ENCODE measurements at regions not wholly inside any gene's neighbourhood (a gene's known extent, or its start where the extent isn't known, plus 50 kb on each side); places are given as distances from the start of the nearest gene placed in this dataset.

- ChIA-PET POLR2A (ENCODE audit: partially characterized antibody) (no interaction called here), CTCF (ENCODE audit: partially characterized antibody) (no interaction called here)
- FAIRE-seq (no peak), DNase-seq (ENCODE audit: low read depth in 1 of 2, low spot score in 2 of 2) (no peak)
- Histone ChIP-seq H4K5ac (ENCODE audit: insufficient read length, low read depth, low read length) (no peak overlapping the region), H3K4ac (replicated peaks; ENCODE audit: insufficient read length, low read depth, low read length) (no peak overlapping the region), H3K23me2 (ENCODE audit: low read depth, low read length) (peaks cover 7% of the 10 kb centered on the region; the same call in 1 of the 2 replicates), H3K4me3 (ENCODE audit: extremely low read depth in 1 of 4, insufficient read depth in 2 of 4, low read depth in 3 of 4, low read length in 4 of 4) (no peak overlapping the region), H3K36me3 (ENCODE audit: control insufficient read depth in 2 of 4, insufficient read depth in 4 of 4, low read length in 3 of 4) (no peaks in the 10 kb centered on the region), H3K27me3 (replicated peaks in 1 of 4; ENCODE audit: control insufficient read depth in 3 of 4, extremely low read depth in 1 of 4, insufficient read depth in 3 of 4, low read length in 3 of 4) (no peaks in the 10 kb centered on the region), H4K20me1 (replicated peaks in 1 of 2; ENCODE audit: control insufficient read depth in 1 of 2, insufficient read depth in 2 of 2, low read length in 2 of 2) (peaks cover 0 to 6% of the 10 kb centered on the region in 2 experiments), H2AFZ (ENCODE audit: low read length) (no peak overlapping the region), H3K79me2 (ENCODE audit: control insufficient read depth in 1 of 2, insufficient read depth in 2 of 2, low read length in 2 of 2) (no peaks in the 10 kb centered on the region), H3K27ac (ENCODE audit: low read depth, low read length) (no peak overlapping the region), H3K18ac (ENCODE audit: extremely low read depth, low read length) (no peak overlapping the region), H3K23ac (ENCODE audit: insufficient read length) (no peak overlapping the region), H2BK12ac (ENCODE audit: low read depth, low read length) (no peak overlapping the region), H4K8ac (ENCODE audit: extremely low read depth, insufficient read depth, low read length) (no peak overlapping the region), H3K9ac (replicated peaks in 1 of 4; ENCODE audit: extremely low read depth in 1 of 4, low read depth in 3 of 4, low read length in 3 of 4) (no peak overlapping the region), H2BK120ac (replicated peaks; ENCODE audit: low read depth, low read length) (no peak overlapping the region), H2BK5ac (ENCODE audit: low read depth, low read length) (no peak overlapping the region), H2AK5ac (ENCODE audit: low read depth, low read length) (no peak overlapping the region), H3K79me1 (ENCODE audit: low read depth, low read length) (no peaks in the 10 kb centered on the region), H3K4me2 (ENCODE audit: insufficient read depth in 1 of 2, low read depth in 2 of 2, low read length in 2 of 2) (no peak overlapping the region), H3K4me1 (replicated peaks in 1 of 4; ENCODE audit: control insufficient read depth in 3 of 4, insufficient read depth in 4 of 4, low read length in 3 of 4) (no peaks in the 10 kb centered on the region; a peak in 1 of 7 replicates), H4K91ac (replicated peaks; ENCODE audit: insufficient read length, low read length) (peak overlapping the region; percentile 20), H2BK15ac (ENCODE audit: low read length) (no peak overlapping the region), H2BK20ac (ENCODE audit: low read length) (no peak overlapping the region), H3K14ac (ENCODE audit: insufficient read length) (no peak overlapping the region), H3K56ac (replicated peaks; ENCODE audit: insufficient read length, low read depth, low read length) (peak overlapping the region; percentile 92), H3K9me3 (ENCODE audit: insufficient read depth in 2 of 2, low read depth in 1 of 2, low read length in 1 of 2) (peaks cover 0 to 8% of the 10 kb centered on the region in 2 experiments; a peak in 2 of 4 replicates)
- 92 to 100% methylated on average over 2 to 3 of the region's 3 CpGs for WGBS, 2 experiments (ENCODE audit: extremely low coverage in 1 of 2, insufficient coverage in 1 of 2, insufficient read length in 1 of 2, insufficient replicate concordance in 2 of 2, low coverage in 1 of 2, low lambda C conversion rate in 2 of 2, missing lambda C conversion rate in 1 of 2)
- TF ChIP-seq USF2 (IDR thresholded peaks at IDR 0.05; ENCODE audit: low read length) (no peak), TEAD4 (IDR thresholded peaks at IDR 0.05; ENCODE audit: low read depth, low read length) (no peak), CREB1 (IDR thresholded peaks at IDR 0.05) (no peak), ATF2 (IDR thresholded peaks at IDR 0.05; ENCODE audit: low read length) (no peak), SP2 (IDR thresholded peaks at IDR 0.05; ENCODE audit: low read length) (no peak), KDM5A (IDR thresholded peaks at IDR 0.05; ENCODE audit: low read length) (no peak), EGR1 (IDR thresholded peaks at IDR 0.05; ENCODE audit: borderline replicate concordance, low read depth, low read length) (no peak), GTF2F1 (IDR thresholded peaks at IDR 0.05; ENCODE audit: borderline replicate concordance, low read depth, low read length) (no peak), FOSL1 (IDR thresholded peaks at IDR 0.05; ENCODE audit: insufficient read depth, low read depth, low read length) (no peak), CEBPB (IDR thresholded peaks at IDR 0.05; ENCODE audit: low read depth, low read length) (no peak)
Observed at GRCh38 chr5:2439608-2440007, 311.9 kb downstream of the IRX2 start.

Data from H1 (cell line).